Tibial nerve (tissue), 4 donors: ENCODE measurements at regions not wholly inside any gene's neighbourhood (a gene's known extent, or its start where the extent isn't known, plus 50 kb on each side); places are given as distances from the start of the nearest gene placed in this dataset.

Experiments used
- DNase-seq, 2 donors: peaks; one replicate each; pipeline ENCODE4 v3.0.0-alpha.2; 2019; ENCODE audit warnings: low spot score in 2 of 2
- H3K27ac ChIP-seq, 4 donors: fragments of 200-600 bp; sonication (generic) in 3 of 4; one replicate each; pipeline ENCODE4 v1.5.1; 2017 to 2019; ENCODE audit warnings: mild to moderate bottlenecking in 1 of 4
- H3K27me3 ChIP-seq, 2 donors: fragments of 200-600 bp; sonication (generic) in 1 of 2; one replicate each; pipeline versions ENCODE4 v1.5.1 to v1.6.0; 2017 to 2019
- H3K36me3 ChIP-seq, 3 donors: fragments of 200-600 bp; sonication (generic); one replicate each; pipeline ENCODE4 v1.5.1; 2018 to 2019
- H3K4me1 ChIP-seq, 4 donors: fragments of 200-600 bp; sonication (generic) in 3 of 4; one replicate each; pipeline ENCODE4 v1.5.1; 2017 to 2019
- H3K4me3 ChIP-seq, 4 donors: fragments of 200-600 bp; sonication (generic) in 3 of 4; one replicate each; pipeline ENCODE4 v1.5.1; 2017 to 2019; ENCODE audit warnings: mild to moderate bottlenecking in 1 of 4, moderate library complexity in 1 of 4
- H3K9me3 ChIP-seq, 4 donors: fragments of 200-600 bp; sonication (generic) in 3 of 4; one replicate each; pipeline ENCODE4 v1.5.1; 2017 to 2019
- EP300 ChIP-seq, 2 donors: sonication (generic); formaldehyde crosslinking; IDR thresholded peaks; one replicate each; pipeline ENCODE4 v1.6.1; 2017; ENCODE audit warnings: antibody characterized with exemption in 2 of 2, mild to moderate bottlenecking in 1 of 2
- POLR2A ChIP-seq, 2 donors: fragments of 450-650 bp; IDR thresholded peaks; one replicate each; pipeline ENCODE4 v1.6.1; 2017; ENCODE audit warnings: antibody characterized with exemption in 2 of 2, mild to moderate bottlenecking in 2 of 2, moderate library complexity in 2 of 2
- WGBS, 2 donors: methylation state at CpG; one replicate each; pipeline ENCODE4 v1.1.5; 2018; 5-methylcytosine and 5-hydroxymethylcytosine counted together
- TF ChIP-seq, protein P1 (sequence below), 5 experiments: fragments of 200-600 bp in 3 of 5; fragments of 450-650 bp in 2 of 5; sonication (generic) in 3 of 5; IDR thresholded peaks; one replicate each; pipeline ENCODE4 v1.5.1; 2016 to 2019; ENCODE audit warnings: antibody characterized with exemption in 5 of 5, mild to moderate bottlenecking in 3 of 5, moderate library complexity in 2 of 5

DNA sequence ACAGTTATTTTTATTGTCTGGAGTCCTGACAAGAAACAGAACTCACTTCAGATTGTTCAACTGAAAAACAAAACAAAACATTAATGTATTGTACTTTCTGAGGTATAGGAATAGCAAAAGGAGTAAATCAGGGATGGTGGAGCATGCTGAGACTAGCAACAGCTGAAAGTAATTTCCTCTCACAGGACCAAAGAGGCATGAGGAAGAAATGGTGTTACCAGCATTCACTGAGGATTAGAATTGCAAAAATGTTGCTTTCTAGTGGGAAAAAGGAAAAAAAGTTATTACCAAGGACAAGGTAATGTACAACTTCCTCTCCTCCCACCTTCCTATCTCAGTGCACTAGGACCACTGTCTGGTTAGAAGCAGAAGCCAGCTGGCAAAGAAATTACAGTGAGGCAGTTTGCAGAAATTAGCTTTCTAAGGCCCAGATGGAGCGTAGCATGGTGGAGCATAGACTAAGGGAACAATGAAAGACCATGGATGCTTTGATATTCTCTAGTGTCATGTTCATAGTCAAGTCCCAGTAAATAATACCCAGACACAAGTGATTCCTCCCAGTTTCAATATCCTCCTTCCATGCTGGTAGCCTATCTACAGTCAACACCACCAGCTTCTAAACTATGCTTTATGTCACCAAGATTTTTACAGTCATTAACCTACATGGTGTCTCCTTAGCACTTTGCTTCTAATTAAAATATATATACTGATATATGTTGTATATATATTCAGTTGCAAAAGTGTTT is 133.7 kb upstream of the DCN start:
- H3K36me3 ChIP-seq = no peaks in the 10 kb centered on the region
- H3K27ac ChIP-seq = no peak overlapping the region

DNA sequence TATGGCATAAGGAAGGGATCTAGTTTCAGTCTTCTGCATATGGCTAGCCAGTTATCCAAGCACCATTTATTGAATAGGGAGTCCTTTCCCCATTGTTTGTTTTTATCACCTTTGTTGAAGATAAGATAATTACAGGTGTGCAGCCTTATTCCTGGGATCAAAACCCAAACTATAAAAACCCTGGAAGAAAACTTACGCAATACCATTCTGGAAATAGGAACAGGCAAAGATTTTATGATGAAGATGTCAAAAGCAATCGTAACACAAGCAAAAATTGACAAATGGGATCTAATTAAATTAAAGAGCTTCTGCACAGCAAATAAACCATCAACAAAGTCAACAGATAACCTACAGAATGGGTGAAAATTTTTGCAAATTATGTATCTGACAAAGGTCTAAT is 128.5 kb upstream of the DCN start:
- no peak for DNase-seq
- Histone ChIP-seq H3K9me3 (peaks cover 0 to 3% (median 0%) of the 10 kb centered on the region in 4 donors), H3K4me1 (no peaks in the 10 kb centered on the region), H3K4me3 (no peak overlapping the region), H3K36me3 (no peaks in the 10 kb centered on the region), H3K27ac (no peak overlapping the region), H3K27me3 (no peaks in the 10 kb centered on the region)
- TF ChIP-seq POLR2A (IDR thresholded peaks at IDR 0.05) (no peak), EP300 (IDR thresholded peaks at IDR 0.05) (no peak)
- TF ChIP-seq, protein P1, sequence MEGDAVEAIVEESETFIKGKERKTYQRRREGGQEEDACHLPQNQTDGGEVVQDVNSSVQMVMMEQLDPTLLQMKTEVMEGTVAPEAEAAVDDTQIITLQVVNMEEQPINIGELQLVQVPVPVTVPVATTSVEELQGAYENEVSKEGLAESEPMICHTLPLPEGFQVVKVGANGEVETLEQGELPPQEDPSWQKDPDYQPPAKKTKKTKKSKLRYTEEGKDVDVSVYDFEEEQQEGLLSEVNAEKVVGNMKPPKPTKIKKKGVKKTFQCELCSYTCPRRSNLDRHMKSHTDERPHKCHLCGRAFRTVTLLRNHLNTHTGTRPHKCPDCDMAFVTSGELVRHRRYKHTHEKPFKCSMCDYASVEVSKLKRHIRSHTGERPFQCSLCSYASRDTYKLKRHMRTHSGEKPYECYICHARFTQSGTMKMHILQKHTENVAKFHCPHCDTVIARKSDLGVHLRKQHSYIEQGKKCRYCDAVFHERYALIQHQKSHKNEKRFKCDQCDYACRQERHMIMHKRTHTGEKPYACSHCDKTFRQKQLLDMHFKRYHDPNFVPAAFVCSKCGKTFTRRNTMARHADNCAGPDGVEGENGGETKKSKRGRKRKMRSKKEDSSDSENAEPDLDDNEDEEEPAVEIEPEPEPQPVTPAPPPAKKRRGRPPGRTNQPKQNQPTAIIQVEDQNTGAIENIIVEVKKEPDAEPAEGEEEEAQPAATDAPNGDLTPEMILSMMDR (IDR thresholded peaks at IDR 0.05) = no peak
- WGBS, 2 donors = 93 to 95% methylated on average over 2 of the region's 2 CpGs

More for the DNA sequence above, 133.7 kb upstream of the DCN start:
- Histone ChIP-seq H3K4me1 (peaks cover 0 to 19% (median 2%) of the 10 kb centered on the region in 4 donors), H3K27me3 (no peaks in the 10 kb centered on the region), H3K4me3 (no peak overlapping the region), H3K9me3 (peaks cover 0 to 3% (median 0%) of the 10 kb centered on the region in 4 donors)
- WGBS, 2 donors = 73 to 92% methylated on average over 1 of the region's 1 CpG
- TF ChIP-seq, protein P1 (IDR thresholded peaks at IDR 0.05) = no peak
- TF ChIP-seq POLR2A (IDR thresholded peaks at IDR 0.05) (no peak), EP300 (IDR thresholded peaks at IDR 0.05) (no peak)
- no peak for DNase-seq

DNA sequence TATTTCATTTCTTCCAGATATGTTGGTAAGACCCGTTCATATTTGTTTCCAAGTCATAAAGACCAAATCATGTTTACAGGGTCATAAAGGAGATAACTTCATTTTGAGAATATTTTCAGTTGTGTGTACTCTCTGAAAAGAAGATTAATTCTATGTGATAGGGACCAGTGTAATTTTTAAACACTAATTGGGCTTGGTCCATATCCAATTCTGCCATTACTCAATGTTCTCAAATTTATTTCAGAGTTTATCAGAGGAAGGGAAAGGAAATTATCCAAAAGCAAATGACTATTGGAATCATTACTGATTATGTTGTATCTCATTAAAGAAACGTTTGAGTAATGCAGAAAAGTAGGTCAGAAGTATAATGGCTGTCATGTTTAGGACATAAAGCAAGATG is 126.8 kb upstream of the DCN start:
- H3K9me3 ChIP-seq = no peaks in the 10 kb centered on the region
- WGBS, 2 donors = 66 to 72% methylated on average over 2 of the region's 2 CpGs
- DNase-seq = no peak
- H3K27me3 ChIP-seq = no peaks in the 10 kb centered on the region
- H3K4me3 ChIP-seq = no peak overlapping the region
- TF ChIP-seq POLR2A (IDR thresholded peaks at IDR 0.05) (no peak), EP300 (IDR thresholded peaks at IDR 0.05) (no peak)
- TF ChIP-seq, protein P1 (IDR thresholded peaks at IDR 0.05) = no peak
- H3K36me3 ChIP-seq = no peaks in the 10 kb centered on the region
- no peaks in the 10 kb centered on the region for H3K4me1 ChIP-seq
- no peak overlapping the region for H3K27ac ChIP-seq

DNA sequence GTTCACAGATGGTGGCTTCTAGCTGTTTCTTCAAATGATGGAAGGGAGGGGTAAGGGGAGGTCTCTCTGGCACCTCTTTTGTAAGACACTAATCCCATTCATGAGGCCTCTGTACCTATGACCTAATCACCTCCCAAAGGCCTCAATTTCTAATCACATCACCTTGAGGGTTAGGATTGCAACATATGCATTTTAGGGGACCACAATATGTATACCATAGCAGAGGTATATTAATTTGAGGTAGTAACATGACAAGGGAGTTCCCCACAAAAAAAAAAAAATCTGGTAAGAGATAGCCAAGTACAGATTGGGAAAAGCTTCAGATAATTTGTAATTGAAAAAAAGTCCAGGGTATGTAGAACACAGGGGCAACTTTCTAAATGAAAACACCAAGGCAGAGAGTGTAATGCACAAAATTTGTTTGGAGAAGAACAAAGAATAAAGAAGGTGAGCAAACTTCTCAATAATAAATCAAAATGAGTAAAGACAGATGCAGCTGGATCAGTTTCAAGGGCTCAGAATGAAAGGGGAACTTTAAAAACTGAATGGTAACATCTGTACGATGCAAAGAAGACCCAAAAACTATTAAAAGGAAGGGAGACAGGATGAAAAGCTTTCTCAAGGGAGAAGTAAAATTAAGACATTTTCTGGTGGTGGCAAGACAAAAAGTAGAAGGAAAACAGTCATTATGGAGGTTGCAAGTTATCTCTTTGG is 125.5 kb upstream of the DCN start:
- no peaks in the 10 kb centered on the region for H3K4me1 ChIP-seq
- no peaks in the 10 kb centered on the region for H3K9me3 ChIP-seq
- no peak for TF ChIP-seq POLR2A (IDR thresholded peaks at IDR 0.05)
- no peak for TF ChIP-seq EP300 (IDR thresholded peaks at IDR 0.05)
- TF ChIP-seq, protein P1 (IDR thresholded peaks at IDR 0.05) = no peak
- no peak for DNase-seq
- H3K4me3 ChIP-seq = no peak overlapping the region
- no peaks in the 10 kb centered on the region for H3K27me3 ChIP-seq
- no peak overlapping the region for H3K27ac ChIP-seq
- 35% methylated on average over 1 of the region's 1 CpG for WGBS, 2 donors
- no peaks in the 10 kb centered on the region for H3K36me3 ChIP-seq

- no peak overlapping the region for H3K4me3 ChIP-seq
- no peak for DNase-seq
- H3K36me3 ChIP-seq = no peaks in the 10 kb centered on the region
- TF ChIP-seq, protein P1 (IDR thresholded peaks at IDR 0.05) = no peak
- TF ChIP-seq EP300 (IDR thresholded peaks at IDR 0.05) (no peak), POLR2A (IDR thresholded peaks at IDR 0.05) (no peak)
- H3K9me3 ChIP-seq = no peaks in the 10 kb centered on the region
- no peaks in the 10 kb centered on the region for H3K27me3 ChIP-seq
- H3K27ac ChIP-seq = no peak overlapping the region
- no peaks in the 10 kb centered on the region for H3K4me1 ChIP-seq
Observed at GRCh38 chr12:91290354-91290753, 107.7 kb upstream of the DCN start.
